HEK293T (cell line): ENCODE measurements at regions not wholly inside any gene's neighbourhood (a gene's known extent, or its start where the extent isn't known, plus 50 kb on each side); places are given as distances from the start of the nearest gene placed in this dataset.

ENCODE experiments used
- CTCF ChIA-PET: fragments of 350-600 bp; formaldehyde crosslinking; extraction: SDS; loops from one replicate; lab custom pipeline; 2021; ENCODE audit warnings: antibody characterized with exemption, inconsistent platforms; lab: Yijun Ruan, JAX
- POLR2A ChIA-PET: fragments of 350-600 bp; formaldehyde crosslinking; extraction: SDS; loops from one replicate; lab custom pipeline; 2020; ENCODE audit warnings: antibody characterized with exemption, inconsistent platforms; lab: Yijun Ruan, JAX
- DNase-seq: peaks from one replicate; pipeline ENCODE4 v3.0.0; 2012; ENCODE audit warnings: mixed read lengths; ENCODE audit errors: extremely low spot score
- ARNT ChIP-seq: fragments of 450-650 bp; IDR thresholded peaks from 2 replicates; pipeline ENCODE4 v1.6.1; 2017; ENCODE audit warnings: mild to moderate bottlenecking
- BHLHE40 ChIP-seq: fragments of 450-650 bp; IDR thresholded peaks from 2 replicates; pipeline ENCODE4 v1.6.1; 2016; ENCODE audit warnings: mild to moderate bottlenecking, moderate library complexity, borderline replicate concordance
- CTBP1 ChIP-seq: fragments of 450-650 bp; IDR thresholded peaks from 2 replicates; pipeline ENCODE4 v1.6.1; 2016; ENCODE audit warnings: borderline replicate concordance
- ELF4 ChIP-seq: fragments of 450-650 bp; IDR thresholded peaks from 2 replicates; pipeline ENCODE4 v1.6.1; 2017; ENCODE audit warnings: antibody characterized with exemption
- FOXA1 ChIP-seq: fragments of 450-650 bp; IDR thresholded peaks from 2 replicates; pipeline ENCODE4 v1.6.1; 2016; ENCODE audit warnings: mild to moderate bottlenecking
- FOXK2 ChIP-seq: fragments of 450-650 bp; IDR thresholded peaks from 2 replicates; pipeline ENCODE4 v1.6.1; 2016; ENCODE audit warnings: mild to moderate bottlenecking
- FOXM1 ChIP-seq: fragments of 450-650 bp; IDR thresholded peaks from 2 replicates; pipeline ENCODE4 v1.6.1; 2017; ENCODE audit warnings: mild to moderate bottlenecking, borderline replicate concordance
- HDGF ChIP-seq: fragments of 450-650 bp; IDR thresholded peaks from 2 replicates; pipeline ENCODE4 v1.6.1; 2017; ENCODE audit warnings: antibody characterized with exemption, borderline replicate concordance
- L3MBTL2 ChIP-seq: fragments of 450-650 bp; conservative IDR thresholded peaks from 2 replicates; pipeline ENCODE4 v1.6.1; 2016; ENCODE audit warnings: mild to moderate bottlenecking
- LEF1 ChIP-seq: fragments of 450-650 bp; IDR thresholded peaks from 2 replicates; pipeline ENCODE4 v1.6.1; 2017; ENCODE audit warnings: mild to moderate bottlenecking, borderline replicate concordance
- NFRKB ChIP-seq: fragments of 450-650 bp; IDR thresholded peaks from 2 replicates; pipeline ENCODE4 v1.6.1; 2016; ENCODE audit warnings: mild to moderate bottlenecking, moderate library complexity
- PKNOX1 ChIP-seq: fragments of 450-650 bp; IDR thresholded peaks from 2 replicates; pipeline ENCODE4 v1.6.1; 2016
- SP1 ChIP-seq: fragments of 450-650 bp; IDR thresholded peaks from 2 replicates; pipeline ENCODE4 v1.6.1; 2017
- SUZ12 ChIP-seq: fragments of 450-650 bp; IDR thresholded peaks from 2 replicates; pipeline ENCODE4 v1.6.1; 2016; ENCODE audit warnings: mild to moderate bottlenecking
- TARDBP ChIP-seq: fragments of 450-650 bp; IDR thresholded peaks from 2 replicates; pipeline ENCODE4 v1.6.1; 2016
- ZNF384 ChIP-seq: fragments of 450-650 bp; IDR thresholded peaks from 2 replicates; pipeline ENCODE4 v1.6.1; 2016

- POLR2A ChIA-PET, result no interaction called here
- TF ChIP-seq TARDBP, result no peak
- no peak for TF ChIP-seq BHLHE40
- no peak for TF ChIP-seq ARNT
- no peak for TF ChIP-seq SP1
Measured at GRCh38 chr4:18401868-18402267, 380.3 kb upstream of the LCORL start.

GRCh38 chr4:18401425-18401824 is 379.9 kb upstream of the LCORL start:
- no peak for DNase-seq
- ChIA-PET CTCF (no interaction called here), POLR2A (no interaction called here)
- no peak for TF ChIP-seq ZNF384
- TF ChIP-seq CTBP1, result no peak
- TF ChIP-seq BHLHE40, result no peak
- TF ChIP-seq ELF4, result no peak
- no peak for TF ChIP-seq NFRKB
- no peak for TF ChIP-seq FOXM1
- no peak for TF ChIP-seq PKNOX1
- TF ChIP-seq L3MBTL2, result no peak
- TF ChIP-seq SUZ12, result no peak

More at GRCh38 chr4:18401868-18402267, 380.3 kb upstream of the LCORL start:
- no peak for DNase-seq
- CTCF ChIA-PET, result no interaction called here

GRCh38 chr4:18398661-18399060 is 377.1 kb upstream of the LCORL start:
- no peak for TF ChIP-seq FOXK2
- TF ChIP-seq PKNOX1, result no peak
- no peak for TF ChIP-seq ZNF384
- TF ChIP-seq SP1, result no peak
- TF ChIP-seq NFRKB, result no peak
- no peak for TF ChIP-seq FOXA1
- no peak for TF ChIP-seq CTBP1
- TF ChIP-seq FOXM1, result no peak
- TF ChIP-seq L3MBTL2, result no peak
- no peak for TF ChIP-seq ELF4
- no peak for TF ChIP-seq TARDBP
- TF ChIP-seq SUZ12, result no peak
- TF ChIP-seq LEF1, result no peak
- TF ChIP-seq BHLHE40, result no peak
- TF ChIP-seq ARNT, result no peak
- TF ChIP-seq HDGF, result no peak
- CTCF ChIA-PET, result no interaction called here
- no peak for DNase-seq
- POLR2A ChIA-PET, result no interaction called here

GRCh38 chr4:18397681-18398390 is 376.3 kb upstream of the LCORL start:
- TF ChIP-seq ELF4 (no peak), FOXA1 (no peak), ZNF384 (no peak), HDGF (no peak), ARNT (no peak), CTBP1 (no peak), LEF1 (no peak)
- ChIA-PET POLR2A (no interaction called here), CTCF (no interaction called here)
- no peak for DNase-seq

DNA sequence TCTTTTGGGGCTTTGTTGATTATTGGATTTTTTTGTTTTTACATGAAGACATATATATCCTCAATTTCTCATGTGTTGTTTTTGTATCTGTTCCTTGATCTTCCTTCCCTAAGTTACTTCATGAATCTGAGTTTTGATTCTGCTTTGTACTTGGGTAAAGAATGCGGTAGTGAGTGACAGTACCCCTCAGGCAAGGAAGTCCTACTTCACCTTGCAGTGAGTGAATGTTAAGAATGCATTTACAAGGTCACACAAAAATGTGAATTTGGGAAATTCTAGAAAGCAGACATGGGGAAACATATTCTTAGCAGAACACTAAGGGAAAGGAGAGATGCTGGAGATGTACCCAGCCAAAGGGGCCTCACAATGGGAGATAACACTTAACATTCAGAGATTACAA is 373.1 kb upstream of the LCORL start:
- CTCF ChIA-PET, result no interaction called here
- POLR2A ChIA-PET, result no interaction called here
- TF ChIP-seq PKNOX1, result no peak
- no peak for TF ChIP-seq HDGF
- TF ChIP-seq ELF4, result no peak
- TF ChIP-seq SP1, result no peak
- no peak for TF ChIP-seq L3MBTL2
- TF ChIP-seq CTBP1, result no peak
- no peak for TF ChIP-seq FOXK2
- TF ChIP-seq ARNT, result no peak
- TF ChIP-seq FOXM1, result no peak
- no peak for TF ChIP-seq TARDBP
- TF ChIP-seq ZNF384, result no peak
- no peak for TF ChIP-seq NFRKB
- no peak for TF ChIP-seq FOXA1
- no peak for TF ChIP-seq BHLHE40
- no peak for TF ChIP-seq SUZ12
- no peak for TF ChIP-seq LEF1
- no peak for DNase-seq

GRCh38 chr4:18391354-18391728 is 369.8 kb upstream of the LCORL start:
- TF ChIP-seq SP1, result no peak
- TF ChIP-seq HDGF, result no peak
- TF ChIP-seq SUZ12, result no peak
- no peak for TF ChIP-seq PKNOX1
- TF ChIP-seq NFRKB, result no peak
- TF ChIP-seq TARDBP, result no peak
- no peak for TF ChIP-seq FOXA1
- no peak for TF ChIP-seq ARNT
- TF ChIP-seq FOXM1, result no peak
- TF ChIP-seq FOXK2, result no peak
- TF ChIP-seq L3MBTL2, result no peak
- TF ChIP-seq BHLHE40, result no peak
- TF ChIP-seq ZNF384, result no peak
- no peak for TF ChIP-seq CTBP1
- TF ChIP-seq LEF1, result no peak
- no peak for TF ChIP-seq ELF4
- DNase-seq, result no peak
- CTCF ChIA-PET, result no interaction called here
- POLR2A ChIA-PET, result no interaction called here
